ENCODE measurements at regions not wholly inside any gene's neighbourhood (a gene's known extent, or its start where the extent isn't known, plus 50 kb on each side); places are given as distances from the start of the nearest gene placed in this dataset.
A peak's percentile ranks its signal among the peaks of the same experiment; 100 is the strongest.

- DNase-seq = no peak
Observed at GRCh38 chr14:82390586-82390985, 856.9 kb upstream of the SEL1L start.

- no peak for DNase-seq
Observed at GRCh38 chr14:82394916-82395315, 861.3 kb upstream of the SEL1L start.

- DNase-seq = no peak
Observed at GRCh38 chr14:82398256-82398655, 864.6 kb upstream of the SEL1L start.

GRCh38 chr14:82403987-82404386, 870.3 kb upstream of the SEL1L start:
- no peak for DNase-seq

DNA sequence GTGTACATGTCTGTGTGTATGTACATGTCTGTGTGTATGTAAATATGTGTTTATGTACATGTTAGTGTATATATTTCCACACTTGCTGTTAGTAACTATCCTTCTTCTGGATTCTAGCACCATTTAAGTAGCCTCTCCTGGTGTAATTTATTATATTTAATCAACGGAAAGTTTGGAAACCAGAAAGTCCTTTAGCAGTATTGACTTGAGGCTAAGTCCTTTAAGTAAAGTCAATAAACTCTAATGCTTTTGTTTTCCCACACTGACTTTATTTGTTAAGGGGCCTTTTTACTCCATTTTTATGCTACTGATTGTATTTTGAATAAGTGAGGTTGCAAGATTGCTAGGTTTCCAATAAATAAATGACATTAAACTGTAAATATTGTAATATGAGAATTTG, 876.4 kb upstream of the SEL1L start:
- no peak for DNase-seq

- no peak for DNase-seq
Observed at GRCh38 chr14:82411298-82411697, 877.6 kb upstream of the SEL1L start.

GRCh38 chr14:82412545-82412944, 878.9 kb upstream of the SEL1L start:
- DNase-seq = no peak

DNA sequence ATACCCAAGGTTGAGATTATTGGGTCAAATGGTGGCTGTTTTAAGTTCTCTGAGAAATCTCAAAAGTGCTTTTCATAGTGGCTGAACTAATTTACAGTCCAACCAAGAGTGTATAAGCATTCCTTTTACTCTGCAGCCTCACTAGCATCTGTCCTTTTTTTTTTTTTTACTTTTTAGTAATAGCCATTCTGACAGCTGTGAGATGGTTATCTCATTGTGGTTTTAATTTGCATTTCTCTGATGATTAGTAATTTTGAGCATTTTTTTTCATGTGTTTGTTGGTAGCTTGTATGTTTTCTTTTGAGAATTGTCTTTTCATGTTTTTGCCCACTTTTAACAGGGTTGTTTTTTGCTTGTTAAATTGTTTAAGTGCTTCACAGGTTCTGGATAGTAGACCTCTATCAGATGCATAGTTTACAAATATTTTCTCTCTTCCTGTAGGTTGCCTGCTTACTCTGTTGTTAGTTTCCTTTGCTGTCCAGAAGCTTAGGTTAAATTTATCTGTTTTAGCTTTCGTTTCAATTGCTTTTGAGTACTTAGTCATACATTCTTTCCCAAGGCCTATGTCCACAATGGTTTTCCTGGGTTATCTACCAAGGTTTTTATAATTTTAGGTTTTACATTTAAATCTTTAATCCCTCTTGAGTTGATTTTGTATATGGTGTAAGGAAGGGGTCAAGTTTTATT, 881.3 kb upstream of the SEL1L start:
- peak in 1 of 5 experiments; percentile 16 for DNase-seq

- DNase-seq = no peak
Observed at GRCh38 chr14:82419933-82420332, 886.3 kb upstream of the SEL1L start.

- no peak for DNase-seq
Observed at GRCh38 chr14:82420871-82421270, 887.2 kb upstream of the SEL1L start.

DNA sequence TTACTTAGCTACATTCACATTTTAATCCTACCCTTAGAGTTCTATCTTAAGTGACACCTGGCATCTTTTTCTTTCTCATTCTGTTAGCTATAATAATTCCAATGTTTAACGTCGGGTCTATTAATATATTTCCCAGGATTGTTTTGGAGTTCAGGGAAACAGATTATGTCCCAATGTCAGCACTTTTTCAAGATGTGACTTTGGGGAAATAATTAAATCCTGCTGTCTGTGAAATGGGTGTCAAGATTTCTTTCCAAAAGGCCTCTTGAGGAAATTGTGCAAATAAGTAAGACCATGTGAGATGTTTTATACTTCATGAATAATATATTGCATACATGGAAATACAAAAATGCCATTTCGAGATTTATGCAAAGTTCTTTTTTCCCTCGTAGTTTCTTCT, 887.6 kb upstream of the SEL1L start:
- DNase-seq = no peak

GRCh38 chr14:82422230-82422629, 888.6 kb upstream of the SEL1L start:
- no peak for DNase-seq

GRCh38 chr14:82425261-82425660, 891.6 kb upstream of the SEL1L start:
- DNase-seq = no peak

DNA sequence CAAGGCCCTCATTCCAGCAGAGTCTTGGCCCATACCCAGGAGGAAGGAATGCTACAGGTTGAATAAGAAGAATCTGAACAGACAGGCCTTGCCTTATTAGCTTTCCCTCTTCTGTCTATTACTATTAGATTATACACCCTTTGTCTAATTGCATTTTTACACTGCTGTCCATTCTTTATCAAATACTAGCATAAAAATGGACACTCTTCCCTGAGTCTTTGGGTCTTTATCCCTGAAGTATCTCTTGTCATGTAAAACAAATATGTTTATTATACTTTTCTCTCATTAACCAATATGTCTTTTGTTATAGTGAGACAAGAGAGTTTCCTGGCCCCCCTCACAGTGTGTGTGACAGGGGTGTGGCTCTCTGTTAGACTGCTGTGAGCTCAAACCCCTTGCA, 897.4 kb upstream of the SEL1L start:
- no peak for DNase-seq

GRCh38 chr14:82432301-82433105, 898.9 kb upstream of the SEL1L start:
- no peak for DNase-seq

DNA sequence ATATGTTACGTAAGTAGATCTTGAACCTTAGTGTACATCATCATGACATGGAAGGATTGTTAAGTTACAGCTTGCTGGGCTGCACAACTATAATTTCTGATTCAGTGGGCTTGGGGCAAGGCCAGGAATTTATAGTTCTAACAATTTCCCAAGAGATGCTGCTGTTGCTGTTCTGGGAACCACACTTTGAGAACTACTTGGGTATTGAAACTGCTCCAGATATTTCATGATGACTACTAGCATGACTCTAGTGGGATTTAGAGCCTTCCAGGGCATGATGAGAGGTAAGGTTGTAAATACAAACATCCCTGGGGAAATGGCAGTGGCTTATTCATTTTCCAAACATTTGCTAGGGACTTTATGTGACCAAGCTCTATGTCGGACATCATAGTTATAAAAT, 904.8 kb upstream of the SEL1L start:
- DNase-seq = no peak

GRCh38 chr14:82441270-82441669, 907.6 kb upstream of the SEL1L start:
- no peak for DNase-seq

GRCh38 chr14:82445810-82446570, 912.3 kb upstream of the SEL1L start:
- DNase-seq = no peak

DNA sequence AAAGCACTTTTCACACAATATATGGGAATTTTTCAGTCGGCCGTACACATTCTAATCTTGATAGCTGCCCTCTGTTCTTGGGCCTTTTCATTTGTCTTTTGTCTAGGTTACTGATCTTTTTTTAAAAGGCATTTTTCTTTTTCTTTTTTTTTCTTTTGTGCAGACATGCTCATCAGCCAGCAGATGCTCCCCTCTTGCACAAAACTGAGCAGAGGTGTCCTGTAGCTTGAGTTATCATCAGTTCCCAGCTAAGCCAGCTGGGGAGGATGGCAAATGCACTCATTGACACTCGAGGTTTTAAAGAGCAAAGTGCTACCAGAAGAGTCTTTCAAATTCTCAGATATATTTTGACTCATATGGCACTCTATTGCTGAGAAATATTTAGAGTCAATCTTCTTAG, 913.9 kb upstream of the SEL1L start:
- DNase-seq = no peak

DNA sequence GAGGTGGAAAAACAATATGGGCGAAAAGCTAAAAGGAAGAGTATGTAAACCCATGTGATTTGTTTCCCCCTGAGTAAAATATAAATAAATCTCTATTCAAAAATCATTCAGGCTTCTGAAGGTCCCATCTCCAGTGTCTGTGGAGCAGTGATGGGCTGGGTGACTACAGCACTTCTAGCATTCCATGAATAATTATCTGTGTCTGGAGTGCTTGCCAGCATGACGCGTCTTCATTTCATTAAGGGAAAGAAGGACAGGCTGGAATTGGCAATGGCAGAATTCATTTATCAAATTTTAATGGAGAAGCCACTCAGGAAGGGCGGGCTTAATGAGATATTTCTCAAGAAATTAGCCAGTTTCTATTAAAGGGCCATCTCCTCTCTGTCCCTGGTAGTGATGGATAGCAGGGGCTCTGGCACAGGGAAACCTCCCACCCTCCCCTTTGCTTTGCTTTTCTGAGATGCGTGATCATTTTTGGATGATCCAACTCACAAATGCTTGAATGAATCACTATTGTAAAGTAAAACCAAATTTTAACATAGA, 916.3 kb upstream of the SEL1L start:
- no peak for DNase-seq

- DNase-seq = no peak
Observed at GRCh38 chr14:82451675-82452074, 918.0 kb upstream of the SEL1L start.

GRCh38 chr14:82482345-82482744, 948.7 kb upstream of the SEL1L start:
- no peak for DNase-seq

DNA sequence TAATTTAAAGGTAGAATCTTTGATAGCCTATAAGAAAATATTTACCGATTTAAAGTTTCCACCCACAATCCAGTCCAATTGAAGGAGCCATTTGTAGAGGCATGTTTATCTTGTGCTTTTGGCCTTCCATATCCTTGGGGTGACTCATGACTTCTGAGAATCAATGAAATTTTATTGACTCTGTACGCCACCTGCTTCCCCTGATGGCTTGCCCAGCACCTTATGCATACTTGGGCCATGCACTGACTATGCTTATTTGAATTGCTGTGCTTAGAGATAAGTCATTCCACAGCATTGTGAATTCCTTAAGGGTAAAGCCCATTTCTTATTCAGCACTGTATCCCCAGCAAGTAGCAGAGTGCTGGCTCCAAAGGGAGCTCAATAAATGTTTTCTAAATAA, 954.8 kb upstream of the SEL1L start:
- no peak for DNase-seq
